ENCODE measurements at regions not wholly inside any gene's neighbourhood (a gene's known extent, or its start where the extent isn't known, plus 50 kb on each side); places are given as distances from the start of the nearest gene placed in this dataset.

DNA sequence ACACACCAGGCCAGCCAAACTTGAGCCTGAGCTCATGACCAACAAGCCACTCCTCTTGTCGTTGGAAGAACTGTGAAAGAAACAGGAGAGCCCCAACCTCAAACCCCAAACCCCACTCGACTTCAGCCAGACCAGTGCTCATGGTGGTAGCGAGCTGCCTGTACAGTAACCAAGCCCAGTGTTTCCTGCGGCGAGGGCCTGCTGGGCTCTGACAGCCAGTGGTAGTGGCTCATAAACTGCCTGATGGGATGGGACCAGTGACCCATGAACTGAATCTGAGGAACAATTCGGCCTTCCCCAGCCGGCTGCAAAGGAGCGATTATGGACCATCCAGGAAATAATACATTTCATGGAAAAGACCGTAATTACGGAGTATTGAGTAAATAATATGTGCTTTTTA is 191.9 kb downstream of the RPS24 start:
- WGBS = 98% methylated on average over 8 of the region's 10 CpGs
- no peak overlapping the region for H3K4me3 ChIP-seq
- no peaks in the 10 kb centered on the region for H3K27me3 ChIP-seq
- H3K27ac ChIP-seq = no peak overlapping the region
- no peaks in the 10 kb centered on the region for H3K4me1 ChIP-seq
- H3K36me3 ChIP-seq = no peaks in the 10 kb centered on the region
- DNase-seq (ENCODE audit: low spot score in 2 of 2) = no peak
- TF ChIP-seq, protein P1, sequence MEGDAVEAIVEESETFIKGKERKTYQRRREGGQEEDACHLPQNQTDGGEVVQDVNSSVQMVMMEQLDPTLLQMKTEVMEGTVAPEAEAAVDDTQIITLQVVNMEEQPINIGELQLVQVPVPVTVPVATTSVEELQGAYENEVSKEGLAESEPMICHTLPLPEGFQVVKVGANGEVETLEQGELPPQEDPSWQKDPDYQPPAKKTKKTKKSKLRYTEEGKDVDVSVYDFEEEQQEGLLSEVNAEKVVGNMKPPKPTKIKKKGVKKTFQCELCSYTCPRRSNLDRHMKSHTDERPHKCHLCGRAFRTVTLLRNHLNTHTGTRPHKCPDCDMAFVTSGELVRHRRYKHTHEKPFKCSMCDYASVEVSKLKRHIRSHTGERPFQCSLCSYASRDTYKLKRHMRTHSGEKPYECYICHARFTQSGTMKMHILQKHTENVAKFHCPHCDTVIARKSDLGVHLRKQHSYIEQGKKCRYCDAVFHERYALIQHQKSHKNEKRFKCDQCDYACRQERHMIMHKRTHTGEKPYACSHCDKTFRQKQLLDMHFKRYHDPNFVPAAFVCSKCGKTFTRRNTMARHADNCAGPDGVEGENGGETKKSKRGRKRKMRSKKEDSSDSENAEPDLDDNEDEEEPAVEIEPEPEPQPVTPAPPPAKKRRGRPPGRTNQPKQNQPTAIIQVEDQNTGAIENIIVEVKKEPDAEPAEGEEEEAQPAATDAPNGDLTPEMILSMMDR (IDR thresholded peaks at IDR 0.05) = no peak
- TF ChIP-seq EP300 (IDR thresholded peaks at IDR 0.05) = no peak
- no peak for TF ChIP-seq POLR2AphosphoS5 (IDR thresholded peaks at IDR 0.05)
- TF ChIP-seq POLR2A (IDR thresholded peaks at IDR 0.05) = no peak
- H3K9me3 ChIP-seq = no peaks in the 10 kb centered on the region

DNA sequence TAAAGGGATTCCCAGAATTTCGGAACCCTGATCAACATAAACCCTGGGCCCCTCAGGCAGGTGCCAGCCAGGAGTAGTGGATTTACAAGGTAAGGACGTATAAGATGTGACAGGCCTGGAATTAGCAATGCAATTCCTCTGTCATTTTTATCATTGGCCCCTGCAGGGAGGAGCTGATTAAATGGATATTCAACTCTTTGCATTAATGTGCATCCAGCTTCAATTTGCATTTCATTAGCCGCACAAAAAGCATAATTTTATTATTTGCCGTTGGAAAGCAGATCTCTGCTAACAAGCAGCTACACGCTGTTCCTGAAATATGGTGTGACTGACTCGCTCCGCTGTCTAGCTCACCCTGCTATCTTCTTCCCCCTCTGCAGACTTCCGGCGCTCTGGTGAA is 195.8 kb downstream of the RPS24 start:
- H3K4me1 ChIP-seq = no peaks in the 10 kb centered on the region
- H3K4me3 ChIP-seq = no peak overlapping the region
- no peaks in the 10 kb centered on the region for H3K9me3 ChIP-seq
- WGBS = 65% methylated on average over 9 of the region's 9 CpGs
- no peak overlapping the region for H3K27ac ChIP-seq
- TF ChIP-seq EP300 (IDR thresholded peaks at IDR 0.05) (no peak), POLR2AphosphoS5 (IDR thresholded peaks at IDR 0.05) (no peak), POLR2A (IDR thresholded peaks at IDR 0.05) (no peak)
- TF ChIP-seq, protein P1 (IDR thresholded peaks at IDR 0.05) = no peak
- no peak for DNase-seq (ENCODE audit: low spot score in 2 of 2)
- no peaks in the 10 kb centered on the region for H3K36me3 ChIP-seq
- no peaks in the 10 kb centered on the region for H3K27me3 ChIP-seq

DNA sequence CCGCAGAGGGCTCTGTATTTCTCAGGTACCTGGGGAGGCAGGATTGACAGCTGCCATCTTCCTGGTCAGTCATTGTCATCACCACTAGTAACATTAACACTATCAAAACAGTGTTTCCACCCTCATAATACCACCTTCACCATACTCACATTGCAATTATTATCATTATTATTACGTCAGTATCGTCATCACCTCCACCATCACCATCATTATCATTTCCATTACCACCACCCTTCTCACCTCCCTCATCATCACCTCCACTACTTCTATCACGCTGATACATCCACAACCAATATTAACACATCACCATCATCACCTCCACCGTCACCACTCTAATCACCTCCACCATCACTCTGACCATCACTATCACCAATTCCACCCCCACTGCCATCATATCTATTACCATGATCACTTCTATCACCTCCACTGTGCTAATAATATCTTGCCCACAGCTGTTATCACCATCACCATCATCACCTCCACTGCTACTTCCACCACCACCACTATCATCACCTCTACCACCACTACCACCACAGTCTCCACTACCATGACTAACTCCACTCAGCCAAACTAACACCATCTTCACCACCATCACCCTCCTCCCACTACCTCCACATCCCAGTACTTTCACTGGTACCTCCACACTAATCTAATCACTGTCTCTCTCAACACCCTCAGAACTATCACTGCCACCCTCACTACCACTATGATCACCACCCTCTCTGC is 196.4 kb downstream of the RPS24 start:
- Histone ChIP-seq H3K4me1 (no peaks in the 10 kb centered on the region), H3K36me3 (no peaks in the 10 kb centered on the region), H3K27me3 (no peaks in the 10 kb centered on the region), H3K27ac (no peak overlapping the region), H3K4me3 (no peak overlapping the region), H3K9me3 (no peaks in the 10 kb centered on the region)
- no peak for TF ChIP-seq POLR2A (IDR thresholded peaks at IDR 0.05)
- TF ChIP-seq, protein P1 (IDR thresholded peaks at IDR 0.05) = no peak
- no peak for TF ChIP-seq EP300 (IDR thresholded peaks at IDR 0.05)
- no peak for TF ChIP-seq POLR2AphosphoS5 (IDR thresholded peaks at IDR 0.05)
- DNase-seq (ENCODE audit: low spot score in 2 of 2) = no peak
- WGBS = 90% methylated on average over 5 of the region's 5 CpGs

DNA sequence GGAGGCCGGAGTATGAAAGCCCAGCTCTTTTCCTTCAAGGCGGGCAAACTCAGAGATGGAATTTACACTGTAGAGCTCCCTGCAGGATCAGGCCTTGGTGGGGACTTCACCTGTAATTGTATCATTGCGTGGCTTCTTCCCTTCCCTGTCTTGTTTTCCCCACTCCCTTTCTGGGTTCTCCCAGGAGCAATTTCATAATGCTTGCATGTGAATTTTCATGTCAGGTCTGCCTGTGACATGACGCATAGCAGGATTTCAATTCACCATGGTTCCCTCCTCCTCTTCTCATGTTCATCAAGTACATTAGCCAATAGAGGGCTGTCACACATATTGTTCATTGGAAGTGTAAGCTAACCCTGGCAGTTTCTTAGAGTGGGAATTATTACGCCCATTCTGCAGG is 197.7 kb downstream of the RPS24 start:
- TF ChIP-seq, protein P1 (IDR thresholded peaks at IDR 0.05) = no peak
- TF ChIP-seq POLR2AphosphoS5 (IDR thresholded peaks at IDR 0.05) (no peak), EP300 (IDR thresholded peaks at IDR 0.05) (no peak), POLR2A (IDR thresholded peaks at IDR 0.05) (no peak)
- DNase-seq (ENCODE audit: low spot score in 2 of 2) = no peak
- H3K9me3 ChIP-seq = no peaks in the 10 kb centered on the region
- H3K4me1 ChIP-seq = no peaks in the 10 kb centered on the region
- WGBS = 94% methylated on average over 5 of the region's 5 CpGs
- no peak overlapping the region for H3K27ac ChIP-seq
- H3K36me3 ChIP-seq = no peaks in the 10 kb centered on the region
- H3K4me3 ChIP-seq = no peak overlapping the region
- H3K27me3 ChIP-seq = no peaks in the 10 kb centered on the region

DNA sequence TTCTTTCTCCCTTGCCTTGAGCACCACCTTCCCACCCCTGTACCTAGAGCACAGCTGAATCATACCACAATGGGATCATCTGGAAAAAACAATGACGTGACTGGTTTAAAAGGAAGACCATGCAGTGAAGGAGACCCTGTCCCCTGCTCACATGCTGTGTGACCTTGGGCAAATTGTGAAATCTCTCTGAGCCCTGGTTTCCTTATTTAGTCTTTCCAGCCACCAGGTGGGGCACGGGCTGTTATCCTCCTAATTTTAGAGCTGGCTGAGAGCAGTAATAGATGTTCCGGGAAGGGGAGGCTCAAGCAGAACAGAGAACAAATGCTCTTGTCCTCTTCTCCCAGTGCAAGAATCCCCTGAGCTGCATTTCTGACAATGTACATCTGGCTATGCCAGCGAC is 198.3 kb downstream of the RPS24 start:
- no peaks in the 10 kb centered on the region for H3K9me3 ChIP-seq
- no peak for DNase-seq (ENCODE audit: low spot score in 2 of 2)
- no peaks in the 10 kb centered on the region for H3K36me3 ChIP-seq
- no peaks in the 10 kb centered on the region for H3K27me3 ChIP-seq
- H3K4me3 ChIP-seq = no peak overlapping the region
- TF ChIP-seq EP300 (IDR thresholded peaks at IDR 0.05) = no peak
- 57% methylated on average over 4 of the region's 4 CpGs for WGBS
- no peak overlapping the region for H3K27ac ChIP-seq
- H3K4me1 ChIP-seq = no peaks in the 10 kb centered on the region

Data from suprapubic skin (tissue), 4 donors.